ENCODE measurements at regions not wholly inside any gene's neighbourhood (a gene's known extent, or its start where the extent isn't known, plus 50 kb on each side); places are given as distances from the start of the nearest gene placed in this dataset.

GRCh38 chr13:88294368-88294767 lies 623.2 kb downstream of the SLITRK5 start:
- no peaks in the 10 kb centered on the region for H3K4me1 ChIP-seq (ENCODE audit: low read depth)
- intact Hi-C loops (cut with DNase I, micrococcal nuclease), result no loop called here

DNA sequence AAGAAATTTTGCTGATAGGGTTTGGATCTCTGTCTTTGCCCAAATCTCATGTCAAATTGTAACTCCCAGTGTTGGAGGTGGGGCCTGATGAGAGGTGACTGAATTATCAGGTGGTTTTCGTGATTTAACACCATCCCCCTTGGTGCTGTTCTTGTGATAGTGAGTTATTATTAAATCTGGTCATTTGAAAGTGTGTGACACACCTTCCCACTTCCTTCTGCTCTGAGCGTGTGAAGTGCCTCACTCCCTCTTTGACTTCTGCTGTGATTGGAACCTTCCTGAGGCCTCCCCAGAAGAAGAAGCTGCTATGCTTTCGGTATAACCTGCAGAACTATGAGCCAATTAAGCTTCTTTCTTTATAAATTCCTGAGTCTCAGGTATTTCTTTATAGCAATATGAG lies 632.0 kb downstream of the SLITRK5 start:
- no peaks in the 10 kb centered on the region for H3K36me3 ChIP-seq (ENCODE audit: low read depth)
- DNase-seq (no peak), ATAC-seq (no peak)
- H3K4me3 ChIP-seq, result no peak overlapping the region
- intact Hi-C loops (cut with DNase I, micrococcal nuclease), result no loop called here
- no peaks in the 10 kb centered on the region for H3K9me3 ChIP-seq
- no peaks in the 10 kb centered on the region for H3K4me1 ChIP-seq (ENCODE audit: low read depth)
- TF ChIP-seq CTCF (IDR thresholded peaks at IDR 0.05), result no peak

More at GRCh38 chr13:88294368-88294767, 623.2 kb downstream of the SLITRK5 start:
- H3K9me3 ChIP-seq, result no peaks in the 10 kb centered on the region
- no peaks in the 10 kb centered on the region for H3K36me3 ChIP-seq (ENCODE audit: low read depth)
- ATAC-seq (no peak), DNase-seq (no peak)
- no peak for TF ChIP-seq CTCF (IDR thresholded peaks at IDR 0.05)
- H3K4me3 ChIP-seq, result no peak overlapping the region

DNA sequence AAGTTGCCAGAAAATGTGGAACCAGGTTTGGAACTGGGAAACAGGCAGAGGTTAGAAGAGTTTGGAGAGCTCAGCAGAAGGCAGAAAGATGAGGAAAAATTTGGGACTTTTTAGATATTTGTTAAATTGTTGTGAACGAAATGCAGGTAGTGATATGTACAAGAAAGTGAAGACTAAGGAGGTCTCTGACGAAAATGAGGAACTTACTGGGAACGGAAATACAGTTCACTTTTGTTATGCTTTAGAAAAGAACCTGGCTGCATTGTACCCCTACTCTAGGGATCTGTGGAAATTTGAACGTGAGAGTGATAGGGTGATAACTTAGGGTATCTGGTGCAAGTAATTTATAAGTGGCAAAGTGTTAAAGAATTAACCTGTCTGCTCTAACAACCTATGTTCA lies 632.4 kb downstream of the SLITRK5 start:
- TF ChIP-seq CTCF (IDR thresholded peaks at IDR 0.05), result no peak
- DNase-seq, result no peak
- H3K4me3 ChIP-seq, result no peak overlapping the region
- H3K9me3 ChIP-seq, result no peaks in the 10 kb centered on the region
- no peaks in the 10 kb centered on the region for H3K36me3 ChIP-seq (ENCODE audit: low read depth)
- ATAC-seq, result no peak
- no peaks in the 10 kb centered on the region for H3K4me1 ChIP-seq (ENCODE audit: low read depth)
- intact Hi-C loops (cut with DNase I, micrococcal nuclease), result no loop called here

DNA sequence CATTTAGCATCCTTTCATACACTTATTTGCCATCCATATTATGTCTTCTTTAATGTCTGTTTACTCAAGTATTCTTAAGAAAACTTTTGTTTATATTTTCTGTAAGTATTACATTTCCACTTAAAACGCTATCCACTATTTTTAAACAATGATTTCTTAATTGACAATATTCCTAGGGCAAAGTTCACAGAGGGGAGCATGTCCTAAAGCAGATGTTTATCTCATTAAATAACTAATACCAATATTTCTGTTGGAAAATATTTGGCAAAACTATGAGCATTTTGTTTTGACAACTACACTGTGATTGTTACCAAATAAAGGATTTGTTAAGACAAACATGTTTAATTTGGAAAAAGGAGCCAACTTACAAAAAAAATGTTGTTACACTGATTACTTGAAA lies 643.3 kb downstream of the SLITRK5 start:
- intact Hi-C loops (cut with DNase I, micrococcal nuclease), result no loop called here
- H3K4me1 ChIP-seq (ENCODE audit: low read depth), result no peaks in the 10 kb centered on the region
- no peaks in the 10 kb centered on the region for H3K9me3 ChIP-seq
- no peak for ATAC-seq
- no peak for TF ChIP-seq CTCF (IDR thresholded peaks at IDR 0.05)
- H3K36me3 ChIP-seq (ENCODE audit: low read depth), result no peaks in the 10 kb centered on the region
- H3K4me3 ChIP-seq, result no peak overlapping the region
- no peak for DNase-seq

DNA sequence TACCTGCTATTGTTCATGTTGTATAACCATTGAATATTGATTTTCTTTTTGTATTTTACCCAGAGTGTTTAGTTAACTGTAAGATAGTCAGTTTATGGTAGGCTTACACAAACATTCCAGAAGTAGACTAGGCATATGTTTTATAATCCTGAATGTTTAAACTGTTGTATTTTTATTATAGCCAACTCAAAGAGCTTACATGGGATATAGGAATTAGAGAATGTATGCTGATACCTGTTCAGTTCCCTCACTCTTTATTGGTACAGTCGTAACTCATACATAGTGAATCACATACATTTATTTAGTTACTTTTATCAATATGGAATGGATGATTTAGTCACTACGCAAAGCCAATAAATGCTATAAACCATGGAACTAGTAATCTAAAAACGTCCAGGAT lies 657.9 kb downstream of the SLITRK5 start:
- intact Hi-C loops (cut with DNase I, micrococcal nuclease), result no loop called here
- Histone ChIP-seq H3K36me3 (ENCODE audit: low read depth) (no peaks in the 10 kb centered on the region), H3K4me3 (no peak overlapping the region), H3K4me1 (ENCODE audit: low read depth) (no peaks in the 10 kb centered on the region), H3K9me3 (peaks cover 5% of the 10 kb centered on the region)
- ATAC-seq (peak; percentile 86), DNase-seq (no peak)
- no peak for TF ChIP-seq CTCF (IDR thresholded peaks at IDR 0.05)

GRCh38 chr13:88339271-88339741 lies 668.1 kb downstream of the SLITRK5 start:
- H3K4me1 ChIP-seq (ENCODE audit: low read depth), result peaks cover 4% of the 10 kb centered on the region
- intact Hi-C loops (cut with DNase I, micrococcal nuclease), result no loop called here
- no peak for TF ChIP-seq CTCF (IDR thresholded peaks at IDR 0.05)
- DNase-seq (peak; percentile 39 to 55 (median 50)), ATAC-seq (peak; percentile 95)
- no peaks in the 10 kb centered on the region for H3K36me3 ChIP-seq (ENCODE audit: low read depth)
- H3K4me3 ChIP-seq, result no peak overlapping the region
- peaks cover under 1% of the 10 kb centered on the region for H3K9me3 ChIP-seq
